CD4-positive, alpha-beta T cell treated with Interleukin-17A for 1 hour (primary cell): ENCODE measurements at regions not wholly inside any gene's neighbourhood (a gene's known extent, or its start where the extent isn't known, plus 50 kb on each side); places are given as distances from the start of the nearest gene placed in this dataset.
"Not testable (repeated sequence)": the region's sequence is repeated elsewhere in the genome, so short reads cannot be mapped to it uniquely, and the experiment has no call there.

Source experiments
- DNase-seq: peaks from one replicate; pipeline ENCODE4 v3.0.0-alpha.2; 2020

DNA sequence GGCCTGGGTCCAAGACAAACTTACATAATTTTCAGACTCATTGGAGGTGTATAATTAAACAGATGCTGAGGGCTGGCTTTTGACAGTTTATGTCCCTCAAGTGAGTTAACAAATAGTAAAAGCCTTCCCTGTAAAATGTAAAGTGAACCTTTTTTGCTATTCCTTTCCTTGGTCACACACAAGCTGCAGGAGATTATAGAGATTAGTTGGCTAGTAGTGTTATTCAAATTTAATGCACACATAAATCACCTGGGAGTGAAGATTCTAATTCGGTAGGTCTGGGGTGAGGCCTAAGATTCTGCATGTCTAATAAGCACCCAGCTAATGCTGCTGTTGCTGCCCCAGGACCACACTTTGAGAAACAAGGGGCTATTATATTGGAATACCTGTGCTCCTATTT lies 206.2 kb upstream of the SSTR1 start:
- DNase-seq, result no peak

DNA sequence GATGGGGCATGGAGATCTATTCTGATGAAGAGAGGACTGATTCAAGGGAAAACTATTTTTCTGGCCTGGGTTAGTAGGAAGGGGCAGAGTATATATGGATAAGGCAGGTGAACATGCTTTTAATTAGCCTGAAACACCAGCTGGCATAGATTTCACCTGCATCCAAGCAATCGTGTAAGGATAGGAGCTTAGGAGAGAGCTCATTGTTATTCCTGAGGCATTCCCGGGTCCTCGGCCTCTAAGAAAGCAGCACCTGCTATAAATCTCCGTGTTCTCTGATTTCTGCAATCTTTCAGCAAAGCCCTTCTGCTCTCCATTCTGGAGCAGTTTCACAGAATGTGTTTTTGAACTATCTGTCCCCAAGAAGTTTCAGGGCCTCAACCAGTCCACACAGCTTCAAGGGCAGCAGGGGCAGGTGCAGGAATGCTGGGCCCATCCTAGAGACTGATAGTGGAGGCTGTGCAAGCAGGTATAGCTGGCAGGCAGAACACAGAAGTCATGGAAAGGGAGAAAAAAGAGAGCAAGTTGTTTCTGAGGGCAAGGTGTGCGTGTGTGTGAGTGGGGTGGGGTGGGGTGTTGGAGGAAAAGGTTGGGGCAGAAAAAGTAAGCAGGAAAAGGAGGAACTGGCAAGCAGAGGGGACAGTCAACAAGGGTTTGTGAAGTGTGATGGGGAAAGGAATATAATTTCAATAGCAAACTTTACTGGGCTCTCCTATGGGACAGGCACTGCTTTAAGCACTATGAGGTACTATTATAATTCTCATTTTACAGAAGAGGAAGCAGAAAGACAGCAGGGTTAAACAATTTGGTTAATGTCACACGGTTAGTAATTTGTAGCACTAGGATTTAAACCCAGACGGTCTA lies 203.7 kb upstream of the SSTR1 start:
- no peak for DNase-seq

GRCh38 chr14:38004610-38004879 lies 203.2 kb upstream of the SSTR1 start:
- DNase-seq, result no peak

DNA sequence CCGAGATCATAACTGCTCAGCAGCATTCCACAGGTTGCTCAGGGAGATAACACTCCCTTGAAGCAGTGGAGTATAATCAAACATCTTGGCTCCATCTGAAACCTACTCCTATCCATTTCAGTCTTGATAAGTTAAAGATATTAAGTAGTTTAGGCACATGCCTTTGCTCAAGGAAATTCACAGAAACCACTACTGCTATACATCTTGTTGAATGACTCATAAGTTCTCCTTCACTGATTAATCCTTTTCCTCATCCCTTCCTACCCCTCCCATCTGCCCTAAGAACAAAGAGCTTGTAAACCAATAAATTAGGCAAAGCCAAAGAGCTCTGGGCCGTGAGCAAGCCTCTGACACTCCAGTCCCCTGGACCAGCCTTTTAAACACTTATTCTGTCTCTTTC lies 196.5 kb upstream of the SSTR1 start:
- not testable (repeated sequence) for DNase-seq

DNA sequence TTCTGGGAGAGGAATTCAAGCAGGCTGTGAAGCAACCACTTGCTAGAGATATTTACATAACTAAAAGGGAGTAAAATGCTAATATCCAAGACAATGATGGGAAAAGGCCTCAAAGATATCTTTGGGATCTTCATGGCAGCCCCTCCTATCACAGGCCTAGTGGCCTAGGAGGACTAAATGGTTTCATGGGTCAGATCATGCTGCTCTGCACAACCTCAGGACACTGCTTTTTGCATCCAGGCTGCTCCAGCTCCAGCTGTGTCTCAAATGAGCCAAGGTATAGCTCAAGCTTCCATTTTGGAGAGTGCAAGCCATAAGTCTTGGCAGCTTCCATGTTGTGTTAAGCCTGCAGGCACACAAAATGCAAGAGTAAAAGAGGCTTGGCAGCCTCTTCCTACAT lies 195.6 kb upstream of the SSTR1 start:
- no peak for DNase-seq

GRCh38 chr14:38016497-38016896 lies 191.2 kb upstream of the SSTR1 start:
- DNase-seq, result no peak

DNA sequence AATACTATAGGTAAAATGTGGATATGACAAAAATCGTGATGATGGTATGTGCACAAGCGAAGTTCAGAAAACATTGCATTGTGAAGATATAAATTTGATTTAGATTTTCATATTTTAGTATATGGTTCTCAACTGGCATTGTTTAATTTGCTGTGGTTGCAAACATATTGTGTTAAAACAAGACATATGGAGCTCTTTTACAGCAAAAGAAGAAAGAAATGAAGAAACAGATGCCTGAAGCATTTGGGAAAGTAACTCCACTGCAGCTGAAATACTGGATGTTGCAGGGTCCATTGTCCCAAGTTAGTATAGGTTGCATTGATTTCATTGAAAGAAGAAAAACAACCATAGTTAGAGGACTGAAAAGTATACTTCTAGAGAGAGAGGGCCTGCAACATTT lies 185.8 kb upstream of the SSTR1 start:
- no peak for DNase-seq

- no peak for DNase-seq
These were observed 184.9 kb upstream of the SSTR1 start for GRCh38 chr14:38022775-38023174.

DNA sequence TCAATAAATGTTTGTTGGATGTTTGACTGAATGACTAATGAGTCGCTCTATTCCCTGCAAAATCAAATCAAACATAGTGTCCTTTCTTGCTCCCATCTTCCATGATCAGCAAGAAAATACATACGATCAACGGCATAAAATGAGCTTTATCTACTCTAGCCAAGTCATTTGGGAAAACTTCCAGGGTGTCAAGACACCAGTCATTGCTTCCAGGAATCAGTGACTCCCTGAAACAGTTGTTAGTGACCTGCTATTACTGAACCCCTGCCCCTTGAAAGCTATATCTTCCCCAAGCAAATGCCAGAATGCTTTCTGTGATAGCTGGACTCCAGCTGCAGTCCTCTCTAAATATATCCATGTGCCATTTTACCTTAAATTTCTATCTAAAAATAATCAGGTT lies 169.5 kb upstream of the SSTR1 start:
- DNase-seq, result no peak

- no peak for DNase-seq
These were observed 168.7 kb upstream of the SSTR1 start for GRCh38 chr14:38038986-38039385.

DNA sequence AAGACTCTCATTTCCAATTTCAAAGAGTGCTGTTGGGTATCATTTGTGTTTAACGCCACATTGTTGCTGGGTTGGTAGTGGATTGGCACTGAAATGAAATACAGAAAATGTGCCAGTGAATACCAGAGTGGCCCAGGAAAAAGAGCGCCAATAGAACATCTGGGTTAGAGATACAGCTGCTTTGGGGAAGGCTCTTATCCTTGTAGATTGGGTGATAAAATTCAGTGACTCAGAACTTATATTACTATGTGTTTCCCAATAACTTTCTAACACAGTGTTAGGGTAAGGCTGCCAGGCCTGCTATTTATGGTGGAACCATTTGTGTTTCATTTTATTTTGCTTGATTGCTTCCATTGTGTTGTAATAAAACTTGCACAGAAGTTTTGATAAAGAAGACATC lies 168.2 kb upstream of the SSTR1 start:
- DNase-seq, result no peak

GRCh38 chr14:38040411-38040810 lies 167.3 kb upstream of the SSTR1 start:
- no peak for DNase-seq

GRCh38 chr14:38042322-38042721 lies 165.4 kb upstream of the SSTR1 start:
- no peak for DNase-seq

GRCh38 chr14:38044710-38045109 lies 163.0 kb upstream of the SSTR1 start:
- no peak for DNase-seq

GRCh38 chr14:38045461-38045860 lies 162.2 kb upstream of the SSTR1 start:
- DNase-seq, result no peak

- no peak for DNase-seq
These were observed 161.5 kb upstream of the SSTR1 start for GRCh38 chr14:38046160-38046559.

- DNase-seq, result no peak
These were observed 160.4 kb upstream of the SSTR1 start for GRCh38 chr14:38047195-38047902.

DNA sequence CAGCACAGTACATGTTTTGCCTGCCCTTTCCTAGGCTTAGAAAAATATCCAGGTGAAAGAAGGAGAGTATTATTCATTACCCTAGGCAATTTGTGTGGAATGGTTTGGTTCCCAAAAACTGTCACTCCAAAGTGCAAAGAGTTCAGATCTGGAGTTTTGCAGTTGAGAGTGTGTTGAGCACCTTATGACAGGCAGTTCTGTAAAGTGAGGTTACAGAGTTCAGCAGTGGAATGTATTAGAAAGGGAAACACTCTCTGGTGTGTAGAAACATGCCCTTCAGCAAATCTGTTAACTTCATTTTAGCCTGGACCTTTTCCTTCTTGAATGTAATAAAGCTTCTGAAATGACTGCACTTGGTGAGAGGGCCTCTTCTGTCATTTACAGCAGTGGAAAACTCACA lies 154.0 kb upstream of the SSTR1 start:
- no peak for DNase-seq

GRCh38 chr14:38056270-38056669 lies 151.4 kb upstream of the SSTR1 start:
- DNase-seq, result peak; percentile 45

DNA sequence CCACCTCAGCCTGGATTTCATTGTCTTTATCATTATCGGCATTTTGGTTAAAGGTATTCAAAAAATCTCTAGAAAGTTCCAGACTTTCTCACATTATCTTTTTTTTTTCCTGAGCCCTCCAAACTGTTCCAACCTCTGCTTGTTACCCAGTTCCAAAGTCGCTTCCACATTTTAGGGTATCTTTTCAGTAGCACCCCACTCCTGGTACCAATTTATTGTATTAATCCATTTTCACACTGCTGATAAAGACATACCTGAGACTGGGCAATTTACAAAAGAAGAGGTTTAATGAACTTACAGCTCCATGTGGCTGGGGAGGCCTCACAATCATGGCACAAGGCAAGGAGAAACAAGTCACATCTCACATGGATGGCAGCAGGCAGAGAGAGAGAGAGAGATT lies 145.5 kb upstream of the SSTR1 start:
- not testable (repeated sequence) for DNase-seq

DNA sequence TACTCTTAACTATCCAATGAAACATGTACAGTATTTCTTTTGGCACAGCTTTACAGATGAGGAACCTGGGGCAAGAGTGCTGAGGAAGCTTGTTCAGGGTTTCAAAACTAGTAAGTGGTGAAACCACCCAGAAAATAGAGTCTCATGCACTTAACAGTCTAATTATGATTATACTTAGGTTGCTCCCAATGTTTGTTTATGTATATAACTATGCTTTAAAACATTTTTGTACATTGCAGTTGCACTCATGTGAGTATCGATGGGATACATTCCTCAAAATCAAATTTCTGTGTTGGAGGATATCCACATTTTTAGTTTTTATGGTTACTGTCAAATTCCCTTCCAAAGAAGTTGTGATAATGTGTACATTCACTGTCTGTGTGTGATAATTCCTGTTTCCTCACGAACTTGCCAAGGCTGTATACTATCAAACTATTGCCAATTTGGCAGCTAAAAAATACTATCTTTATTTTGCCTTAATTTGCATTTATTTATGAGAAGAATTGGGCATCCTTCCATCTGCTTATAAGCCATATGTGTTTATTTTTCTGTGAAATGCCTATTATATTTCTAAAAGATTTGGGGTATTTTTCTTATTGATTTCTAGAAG lies 143.9 kb upstream of the SSTR1 start:
- DNase-seq, result no peak

DNA sequence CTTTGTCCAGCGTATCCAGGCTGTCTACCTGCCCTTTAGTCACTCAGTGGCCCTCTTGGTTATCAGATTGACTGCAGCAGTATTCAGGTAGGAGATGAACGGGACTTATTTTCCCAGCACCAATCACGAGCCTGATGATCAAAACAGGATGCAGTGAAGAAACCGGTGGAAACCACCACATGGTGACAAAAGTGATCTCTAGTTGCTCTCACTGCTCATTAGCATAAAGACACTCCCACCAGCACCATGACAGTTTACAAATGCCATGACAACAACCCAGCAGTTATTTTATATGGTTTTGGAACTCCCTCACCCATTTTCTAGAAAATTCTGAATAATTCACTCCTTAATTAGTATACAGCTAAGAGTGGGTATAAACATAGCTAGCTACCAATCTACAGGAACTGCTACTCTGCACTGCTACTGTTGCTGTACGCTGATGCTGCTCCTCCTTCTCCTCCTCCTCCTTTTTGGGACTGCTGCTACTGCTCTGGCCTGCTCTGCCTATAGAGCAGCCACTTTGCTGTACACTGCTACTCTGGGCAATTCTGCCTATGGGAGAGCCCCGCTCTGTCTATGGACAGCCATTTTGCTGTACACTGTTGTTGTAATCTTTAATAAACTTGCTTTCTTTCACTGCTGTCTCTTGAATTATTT lies 142.5 kb upstream of the SSTR1 start:
- peak; percentile 95 for DNase-seq

DNA sequence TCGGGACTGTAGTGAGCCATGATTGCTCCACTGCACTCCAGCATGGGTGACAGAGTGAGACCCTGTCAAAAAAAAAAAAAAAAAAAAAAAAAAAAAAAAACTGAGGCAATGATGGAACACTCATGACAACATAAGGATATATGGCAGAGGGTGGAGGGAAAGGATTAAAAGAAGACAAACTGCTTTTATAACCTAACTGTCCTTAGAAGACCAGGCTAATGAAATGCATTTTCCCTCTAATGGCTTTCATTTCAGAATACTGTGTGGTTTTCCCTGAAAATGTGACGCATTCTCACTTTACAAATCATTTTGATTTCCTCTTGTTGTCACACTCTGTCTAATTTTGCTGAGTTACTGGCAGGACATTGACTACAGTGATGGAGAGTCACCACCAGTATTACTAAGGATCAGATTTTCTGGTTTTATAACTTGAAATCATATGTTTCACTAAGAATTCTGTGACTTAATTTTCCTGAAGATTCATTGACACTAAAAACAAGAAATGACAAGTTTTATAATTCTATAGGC lies 137.6 kb upstream of the SSTR1 start:
- DNase-seq, result peak; percentile 11

GRCh38 chr14:38073641-38074040 lies 134.1 kb upstream of the SSTR1 start:
- peak; percentile 62 for DNase-seq
